ENCODE measurements at regions not wholly inside any gene's neighbourhood (a gene's known extent, or its start where the extent isn't known, plus 50 kb on each side); places are given as distances from the start of the nearest gene placed in this dataset.

GRCh38 chr13:50679321-50679720 lies 164.2 kb downstream of the DLEU7 start:
- TF ChIP-seq, protein P1, sequence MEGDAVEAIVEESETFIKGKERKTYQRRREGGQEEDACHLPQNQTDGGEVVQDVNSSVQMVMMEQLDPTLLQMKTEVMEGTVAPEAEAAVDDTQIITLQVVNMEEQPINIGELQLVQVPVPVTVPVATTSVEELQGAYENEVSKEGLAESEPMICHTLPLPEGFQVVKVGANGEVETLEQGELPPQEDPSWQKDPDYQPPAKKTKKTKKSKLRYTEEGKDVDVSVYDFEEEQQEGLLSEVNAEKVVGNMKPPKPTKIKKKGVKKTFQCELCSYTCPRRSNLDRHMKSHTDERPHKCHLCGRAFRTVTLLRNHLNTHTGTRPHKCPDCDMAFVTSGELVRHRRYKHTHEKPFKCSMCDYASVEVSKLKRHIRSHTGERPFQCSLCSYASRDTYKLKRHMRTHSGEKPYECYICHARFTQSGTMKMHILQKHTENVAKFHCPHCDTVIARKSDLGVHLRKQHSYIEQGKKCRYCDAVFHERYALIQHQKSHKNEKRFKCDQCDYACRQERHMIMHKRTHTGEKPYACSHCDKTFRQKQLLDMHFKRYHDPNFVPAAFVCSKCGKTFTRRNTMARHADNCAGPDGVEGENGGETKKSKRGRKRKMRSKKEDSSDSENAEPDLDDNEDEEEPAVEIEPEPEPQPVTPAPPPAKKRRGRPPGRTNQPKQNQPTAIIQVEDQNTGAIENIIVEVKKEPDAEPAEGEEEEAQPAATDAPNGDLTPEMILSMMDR (IDR thresholded peaks at IDR 0.05; ENCODE audit: insufficient read depth, low read length, poor library complexity, severe bottlenecking), result no peak
- no peak for TF ChIP-seq EZH2phosphoT487 (conservative IDR thresholded peaks at IDR 0.05; ENCODE audit: low read length)

Measured in SU-DHL-6 (cell line).